Lower leg skin (tissue), 4 donors: ENCODE measurements at regions not wholly inside any gene's neighbourhood (a gene's known extent, or its start where the extent isn't known, plus 50 kb on each side); places are given as distances from the start of the nearest gene placed in this dataset.

Experiments used
- DNase-seq, 2 donors: peaks; one replicate each; pipeline ENCODE4 v3.0.0-alpha.2; 2019; ENCODE audit warnings: low spot score in 2 of 2
- H3K4me3 ChIP-seq: fragments of 200-600 bp; sonication (generic); 2 replicates; pipeline ENCODE4 v1.5.1; 2017; ENCODE audit warnings: mild to moderate bottlenecking, low read depth; ENCODE audit not compliant: poor library complexity, severe bottlenecking
- POLR2A ChIP-seq, 2 donors: fragments of 450-650 bp; IDR thresholded peaks; one replicate each; pipeline ENCODE4 v1.6.1; 2016 to 2017; ENCODE audit warnings: antibody characterized with exemption in 2 of 2, mild to moderate bottlenecking in 1 of 2, moderate library complexity in 1 of 2
- WGBS, 2 donors: methylation state at CpG; one replicate each; pipeline ENCODE4 v1.1.5; 2018; 5-methylcytosine and 5-hydroxymethylcytosine counted together
- intact Hi-C: fragments of 100-400 bp; cut with DNase I; formaldehyde crosslinking; loops from one replicate; pipeline ENCODE4 v1.15.0; 2023; ENCODE audit warnings: low total_unique reads
- TF ChIP-seq, protein P1 (sequence below), 3 donors: fragments of 450-650 bp; IDR thresholded peaks; one replicate each; pipeline ENCODE4 v1.5.1; 2016; ENCODE audit warnings: antibody characterized with exemption in 3 of 3, mild to moderate bottlenecking in 3 of 3, moderate library complexity in 2 of 3

DNA sequence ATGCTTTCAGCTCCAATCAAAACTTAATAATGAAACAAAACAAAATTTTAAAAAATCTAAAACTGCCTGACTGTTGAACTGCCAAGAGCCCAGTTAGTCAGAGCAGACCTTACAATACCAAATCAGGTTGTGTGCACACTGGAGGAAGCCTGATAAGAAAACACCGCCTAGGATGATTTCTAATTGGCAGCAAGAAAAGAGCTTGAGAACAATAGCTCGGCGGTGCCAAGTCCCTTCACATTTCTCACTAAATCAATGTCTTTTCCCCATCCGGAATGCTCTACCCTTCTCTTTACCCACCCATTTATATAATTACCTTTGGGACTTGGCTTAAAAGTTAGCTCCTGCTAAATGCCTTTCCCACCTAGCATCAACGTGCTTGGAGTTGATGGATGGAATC lies 256.7 kb downstream of the C12orf75 start:
- TF ChIP-seq POLR2A (IDR thresholded peaks at IDR 0.05) = no peak
- TF ChIP-seq, protein P1, sequence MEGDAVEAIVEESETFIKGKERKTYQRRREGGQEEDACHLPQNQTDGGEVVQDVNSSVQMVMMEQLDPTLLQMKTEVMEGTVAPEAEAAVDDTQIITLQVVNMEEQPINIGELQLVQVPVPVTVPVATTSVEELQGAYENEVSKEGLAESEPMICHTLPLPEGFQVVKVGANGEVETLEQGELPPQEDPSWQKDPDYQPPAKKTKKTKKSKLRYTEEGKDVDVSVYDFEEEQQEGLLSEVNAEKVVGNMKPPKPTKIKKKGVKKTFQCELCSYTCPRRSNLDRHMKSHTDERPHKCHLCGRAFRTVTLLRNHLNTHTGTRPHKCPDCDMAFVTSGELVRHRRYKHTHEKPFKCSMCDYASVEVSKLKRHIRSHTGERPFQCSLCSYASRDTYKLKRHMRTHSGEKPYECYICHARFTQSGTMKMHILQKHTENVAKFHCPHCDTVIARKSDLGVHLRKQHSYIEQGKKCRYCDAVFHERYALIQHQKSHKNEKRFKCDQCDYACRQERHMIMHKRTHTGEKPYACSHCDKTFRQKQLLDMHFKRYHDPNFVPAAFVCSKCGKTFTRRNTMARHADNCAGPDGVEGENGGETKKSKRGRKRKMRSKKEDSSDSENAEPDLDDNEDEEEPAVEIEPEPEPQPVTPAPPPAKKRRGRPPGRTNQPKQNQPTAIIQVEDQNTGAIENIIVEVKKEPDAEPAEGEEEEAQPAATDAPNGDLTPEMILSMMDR (IDR thresholded peaks at IDR 0.05) = no peak
- WGBS, 2 donors = 68 to 69% methylated on average over 5 of the region's 5 CpGs
- no peak overlapping the region for H3K4me3 ChIP-seq
- DNase-seq = no peak
- intact Hi-C loops = no loop called here

DNA sequence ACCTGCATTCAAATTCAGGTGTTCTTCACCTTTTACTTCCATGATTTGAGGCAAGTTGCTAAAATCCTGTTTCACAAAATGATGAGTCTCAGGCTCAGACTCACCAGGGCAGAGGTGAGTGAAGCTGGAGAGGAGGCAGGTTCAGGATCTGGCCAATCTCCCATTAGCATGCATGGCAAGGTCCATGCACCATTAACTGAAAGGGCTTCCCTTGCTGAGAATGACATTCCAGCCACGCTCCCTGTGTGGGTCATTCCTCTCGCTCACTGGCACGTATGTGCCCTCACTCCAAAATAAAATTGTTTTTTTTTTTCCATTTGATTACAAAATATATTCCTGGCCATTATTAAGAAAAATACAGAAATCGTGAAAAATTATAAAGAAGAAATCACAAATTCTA lies 257.6 kb downstream of the C12orf75 start:
- no peak for DNase-seq
- intact Hi-C loops = no loop called here
- TF ChIP-seq, protein P1 (IDR thresholded peaks at IDR 0.05) = no peak
- TF ChIP-seq POLR2A (IDR thresholded peaks at IDR 0.05) = no peak
- WGBS, 2 donors = 88 to 93% methylated on average over 4 of the region's 4 CpGs
- no peak overlapping the region for H3K4me3 ChIP-seq

DNA sequence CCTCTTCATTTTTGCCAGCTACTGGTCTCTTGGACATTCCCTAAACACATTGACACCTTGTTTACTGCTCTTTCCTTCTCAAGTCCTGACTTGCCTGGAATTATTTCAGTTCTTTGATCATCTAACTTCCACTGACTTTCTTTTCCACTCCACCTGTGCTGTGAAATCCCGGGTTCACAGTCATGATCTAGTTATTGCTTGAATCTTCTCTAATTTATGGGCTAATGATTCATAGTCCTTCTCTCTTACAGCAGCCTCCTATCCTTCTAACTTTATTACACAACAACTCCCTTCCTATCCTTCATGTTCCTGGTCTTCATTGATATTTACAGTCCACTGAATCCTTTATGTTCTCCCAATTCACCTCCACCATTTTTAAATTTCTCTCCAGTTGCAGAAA lies 260.1 kb downstream of the C12orf75 start:
- intact Hi-C loops = no loop called here
- no peak for DNase-seq
- TF ChIP-seq, protein P1 (IDR thresholded peaks at IDR 0.05) = no peak
- WGBS, 2 donors = 11 to 29% methylated on average over 1 of the region's 1 CpG
- no peak overlapping the region for H3K4me3 ChIP-seq

DNA sequence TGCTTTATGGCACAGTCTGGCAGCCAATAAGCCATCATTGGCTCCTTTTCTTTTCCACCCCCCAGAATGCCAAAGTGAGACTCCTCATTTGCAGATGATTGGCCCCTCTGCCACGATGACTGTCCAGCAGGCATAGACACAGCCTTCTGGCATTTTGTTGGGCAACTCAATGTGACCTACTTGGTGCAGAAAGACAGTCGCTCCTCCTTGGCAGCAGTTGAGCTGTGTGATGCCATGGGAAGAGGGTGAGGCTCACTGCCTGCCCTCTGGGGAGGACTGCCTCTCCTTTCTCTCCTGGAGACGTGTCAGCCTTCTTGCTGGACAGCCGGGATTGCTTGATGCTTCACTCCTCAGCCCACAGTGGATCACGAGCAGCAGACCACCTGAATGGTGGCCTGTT lies 264.9 kb downstream of the C12orf75 start:
- 51 to 81% methylated on average over 2 to 5 of the region's 5 CpGs for WGBS, 2 donors
- DNase-seq = no peak
- intact Hi-C loops = no loop called here
- H3K4me3 ChIP-seq = no peak overlapping the region
- TF ChIP-seq, protein P1 (IDR thresholded peaks at IDR 0.05) = no peak
- no peak for TF ChIP-seq POLR2A (IDR thresholded peaks at IDR 0.05)

DNA sequence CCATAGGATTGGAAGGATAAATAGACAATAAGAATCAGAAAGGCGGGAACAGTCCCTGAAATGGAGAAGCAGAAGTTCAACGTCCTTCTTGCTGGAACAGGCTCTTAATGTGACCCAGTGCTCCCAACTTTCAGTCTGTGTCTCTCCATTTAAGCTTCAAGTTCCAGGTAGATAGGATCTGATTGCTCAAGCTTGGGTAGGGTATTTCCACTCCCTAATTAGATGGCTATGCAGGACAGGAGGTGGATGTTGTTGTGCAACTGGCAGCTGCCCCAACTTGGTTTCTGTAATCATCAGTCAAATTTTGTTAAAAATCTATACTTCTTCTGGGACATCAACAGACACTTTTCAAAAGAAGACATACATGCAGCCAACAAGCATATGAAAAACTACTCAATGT lies 266.2 kb downstream of the C12orf75 start:
- intact Hi-C loops = no loop called here
- WGBS, 2 donors = 63 to 73% methylated on average over 2 of the region's 2 CpGs
- TF ChIP-seq, protein P1 (IDR thresholded peaks at IDR 0.05) = no peak
- no peak for TF ChIP-seq POLR2A (IDR thresholded peaks at IDR 0.05)
- H3K4me3 ChIP-seq = no peak overlapping the region
- DNase-seq = no peak

DNA sequence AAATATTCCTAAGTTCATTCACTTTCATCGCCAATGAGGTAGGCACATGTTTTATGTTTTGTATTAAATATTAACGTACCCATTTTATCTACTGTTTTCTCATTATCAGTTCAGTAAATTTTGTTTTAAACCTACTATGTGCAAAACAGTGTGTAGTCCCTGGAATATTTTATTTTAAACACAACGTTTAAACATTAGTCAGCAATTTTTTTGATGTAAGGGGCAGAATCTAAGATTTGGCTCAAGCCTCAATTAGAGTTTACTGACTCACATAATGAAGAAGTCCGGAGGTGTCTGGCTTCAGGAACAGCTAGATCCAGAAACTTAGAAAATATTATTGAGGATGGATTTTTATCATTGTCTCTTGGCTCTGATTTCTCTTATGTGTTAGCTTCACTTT lies 267.5 kb downstream of the C12orf75 start:
- no peak for TF ChIP-seq POLR2A (IDR thresholded peaks at IDR 0.05)
- TF ChIP-seq, protein P1 (IDR thresholded peaks at IDR 0.05) = no peak
- WGBS, 2 donors = 89 to 91% methylated on average over 4 of the region's 4 CpGs
- DNase-seq = no peak
- H3K4me3 ChIP-seq = no peak overlapping the region
- intact Hi-C loops = no loop called here
